GM23338 (cell line): ENCODE measurements at regions not wholly inside any gene's neighbourhood (a gene's known extent, or its start where the extent isn't known, plus 50 kb on each side); places are given as distances from the start of the nearest gene placed in this dataset.

Experiments
- ATAC-seq: fragments of 200-7000 bp; cut with Tn5 transposase; 3 replicates; pipeline ENCODE4 v1.9.1; 2020
- DNase-seq: peaks from one replicate; pipeline ENCODE4 v3.0.0-alpha.2; 2015; ENCODE audit warnings: low spot score
- H2AFZ ChIP-seq: fragments of 200-600 bp; sonication (generic); 2 replicates; pipeline ENCODE4 v1.8.0; 2016; ENCODE audit warnings: antibody characterized with exemption, mild to moderate bottlenecking, moderate library complexity
- H3F3A ChIP-seq: fragments of 200-600 bp; sonication (generic); replicated peaks from 2 replicates; pipeline ENCODE4 v1.8.0; 2017; ENCODE audit warnings: antibody characterized with exemption, mixed run types, low read depth
- H3K27ac ChIP-seq: fragments of 200-600 bp; sonication (generic); 2 replicates; pipeline ENCODE4 v1.6.1; 2016; ENCODE audit warnings: low read depth
- H3K27me3 ChIP-seq: fragments of 200-600 bp; sonication (generic); 2 replicates; pipeline ENCODE4 v1.8.0; 2016; ENCODE audit warnings: mild to moderate bottlenecking, mixed run types, moderate library complexity; ENCODE audit not compliant: insufficient read depth
- H3K36me3 ChIP-seq: fragments of 200-600 bp; sonication (generic); 2 replicates; pipeline ENCODE4 v1.8.0; 2016; ENCODE audit warnings: mild to moderate bottlenecking; ENCODE audit not compliant: insufficient read depth
- H3K4me1 ChIP-seq: fragments of 200-600 bp; sonication (generic); 2 replicates; pipeline ENCODE4 v1.8.0; 2016; ENCODE audit warnings: mild to moderate bottlenecking, moderate library complexity; ENCODE audit not compliant: insufficient read depth
- H3K4me2 ChIP-seq: fragments of 200-600 bp; sonication (generic); 2 replicates; pipeline ENCODE4 v1.7.1; 2017; ENCODE audit warnings: mixed run types
- H3K4me3 ChIP-seq: fragments of 200-600 bp; sonication (generic); 2 replicates; pipeline ENCODE4 v1.6.1; 2016; ENCODE audit warnings: mixed run types
- H3K79me2 ChIP-seq: fragments of 200-600 bp; sonication (generic); replicated peaks from 2 replicates; pipeline ENCODE4 v1.8.0; 2017; ENCODE audit warnings: mild to moderate bottlenecking; ENCODE audit not compliant: insufficient read depth
- H3K9me2 ChIP-seq: fragments of 200-600 bp; sonication (generic); 2 replicates; pipeline ENCODE4 v1.8.0; 2017; ENCODE audit not compliant: insufficient read depth
- H4K20me1 ChIP-seq: fragments of 200-600 bp; sonication (generic); replicated peaks from 2 replicates; pipeline ENCODE4 v1.8.0; 2017; ENCODE audit warnings: mild to moderate bottlenecking; ENCODE audit not compliant: insufficient read depth
- H3K27ac Mint-ChIP-seq: 2 replicates; pipeline ENCODE4 v1.8.0; 2020; ENCODE audit warnings: inconsistent platforms, mild to moderate bottlenecking, moderate library complexity, mixed read lengths
- H3K27me3 Mint-ChIP-seq: 3 replicates; pipeline ENCODE4 v1.8.0; 2022; ENCODE audit warnings: low read depth, mild to moderate bottlenecking, moderate library complexity, mixed read lengths, inconsistent platforms; ENCODE audit not compliant: insufficient read depth, poor library complexity
- H3K36me3 Mint-ChIP-seq: 3 replicates; pipeline ENCODE4 v1.8.0; 2021; ENCODE audit warnings: low read depth, mild to moderate bottlenecking, inconsistent platforms, moderate library complexity, mixed read lengths
- H3K4me1 Mint-ChIP-seq: 3 replicates; pipeline ENCODE4 v1.8.0; 2020; ENCODE audit warnings: mild to moderate bottlenecking, inconsistent platforms, mixed read lengths
- H3K4me3 Mint-ChIP-seq: 3 replicates; pipeline ENCODE4 v1.8.0; 2021; ENCODE audit warnings: moderate library complexity, mild to moderate bottlenecking, inconsistent platforms, mixed read lengths
- H3K9me3 Mint-ChIP-seq: 3 replicates; pipeline ENCODE4 v1.8.0; 2020; ENCODE audit warnings: moderate library complexity, mild to moderate bottlenecking, inconsistent platforms, mixed read lengths
- CREB1 ChIP-seq: fragments of 250-450 bp; sonication (Bioruptor Pico); IDR thresholded peaks from 2 replicates; pipeline ENCODE4 v1.5.0; 2020; ENCODE audit warnings: low read depth, mild to moderate bottlenecking, moderate library complexity
- EZH2 ChIP-seq: fragments of 200-600 bp; sonication (generic); IDR thresholded peaks from one replicate; pipeline ENCODE4 v1.8.0; 2017; ENCODE audit warnings: antibody characterized with exemption, mild to moderate bottlenecking, low read depth; ENCODE audit not compliant: unreplicated experiment
- EZH2phosphoT487 ChIP-seq: fragments of 200-600 bp; sonication (generic); IDR thresholded peaks from one replicate; pipeline ENCODE4 v1.8.1; 2018; ENCODE audit warnings: antibody characterized with exemption; ENCODE audit not compliant: unreplicated experiment
- JUNB ChIP-seq: IDR thresholded peaks from one replicate; pipeline ENCODE4 v1.6.1; 2016; ENCODE audit warnings: antibody characterized with exemption; ENCODE audit not compliant: unreplicated experiment
- NANOG ChIP-seq: IDR thresholded peaks from 2 replicates; pipeline ENCODE4 v1.6.1; 2016; ENCODE audit warnings: antibody characterized with exemption, borderline replicate concordance
- POLR2AphosphoS5 ChIP-seq: IDR thresholded peaks from 2 replicates; pipeline ENCODE4 v1.6.1; 2016; ENCODE audit warnings: antibody characterized with exemption, low read depth
- STAT1 ChIP-seq: IDR thresholded peaks from one replicate; pipeline ENCODE4 v1.6.1; 2016; ENCODE audit warnings: antibody characterized with exemption; ENCODE audit not compliant: unreplicated experiment
- ZNF114 ChIP-seq: fragments of 250-450 bp; sonication (Bioruptor Pico); IDR thresholded peaks from 2 replicates; pipeline ENCODE4 v1.5.0; 2020; ENCODE audit warnings: mild to moderate bottlenecking, moderate library complexity
- ZNF331 ChIP-seq: fragments of 250-450 bp; sonication (Bioruptor Pico); IDR thresholded peaks from 2 replicates; pipeline ENCODE4 v1.5.0; 2020; ENCODE audit warnings: low read depth, mild to moderate bottlenecking, moderate library complexity
- TF ChIP-seq, protein P1 (sequence below): fragments of 250-450 bp; sonication (Bioruptor Pico); IDR thresholded peaks from 2 replicates; pipeline ENCODE4 v1.5.0; 2020; ENCODE audit warnings: mild to moderate bottlenecking, moderate library complexity
- TF ChIP-seq, protein P2 (sequence below): IDR thresholded peaks from 2 replicates; pipeline ENCODE4 v1.6.1; 2016; ENCODE audit warnings: antibody characterized with exemption
- TF ChIP-seq, protein P3 (sequence below), 2 experiments: fragments of 200-600 bp in 1 of 2; sonication (generic) in 1 of 2; conservative IDR thresholded peaks; 2 replicates each; pipeline versions ENCODE4 v1.5.1 to v1.6.1; 2016 to 2017; ENCODE audit warnings: antibody characterized with exemption in 2 of 2, low read depth in 2 of 2, mild to moderate bottlenecking in 2 of 2, moderate library complexity in 1 of 2
- TF ChIP-seq, protein P4 (sequence below): IDR thresholded peaks from one replicate; pipeline ENCODE4 v1.6.1; 2018; ENCODE audit warnings: antibody characterized with exemption; ENCODE audit not compliant: unreplicated experiment

DNA sequence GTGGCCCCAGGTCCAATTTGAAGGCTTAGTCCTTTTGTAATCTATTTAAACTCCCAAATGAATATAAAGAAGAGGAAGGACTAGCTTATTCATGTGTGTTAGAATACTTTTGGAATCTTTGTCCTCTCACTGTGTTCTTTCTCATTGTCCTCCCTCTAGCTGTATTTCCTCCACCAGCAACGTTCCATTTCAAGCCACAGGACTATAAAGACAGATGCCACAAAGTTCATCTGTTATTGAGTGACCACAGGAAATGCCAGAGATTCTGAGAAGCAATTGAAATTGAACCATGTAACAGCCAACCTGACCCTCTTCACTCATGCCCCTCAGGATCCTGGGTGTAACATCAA, 336.6 kb upstream of the API5 start:
- ATAC-seq: no peak

More for the DNA sequence above, 336.6 kb upstream of the API5 start:
- TF ChIP-seq, protein P1, sequence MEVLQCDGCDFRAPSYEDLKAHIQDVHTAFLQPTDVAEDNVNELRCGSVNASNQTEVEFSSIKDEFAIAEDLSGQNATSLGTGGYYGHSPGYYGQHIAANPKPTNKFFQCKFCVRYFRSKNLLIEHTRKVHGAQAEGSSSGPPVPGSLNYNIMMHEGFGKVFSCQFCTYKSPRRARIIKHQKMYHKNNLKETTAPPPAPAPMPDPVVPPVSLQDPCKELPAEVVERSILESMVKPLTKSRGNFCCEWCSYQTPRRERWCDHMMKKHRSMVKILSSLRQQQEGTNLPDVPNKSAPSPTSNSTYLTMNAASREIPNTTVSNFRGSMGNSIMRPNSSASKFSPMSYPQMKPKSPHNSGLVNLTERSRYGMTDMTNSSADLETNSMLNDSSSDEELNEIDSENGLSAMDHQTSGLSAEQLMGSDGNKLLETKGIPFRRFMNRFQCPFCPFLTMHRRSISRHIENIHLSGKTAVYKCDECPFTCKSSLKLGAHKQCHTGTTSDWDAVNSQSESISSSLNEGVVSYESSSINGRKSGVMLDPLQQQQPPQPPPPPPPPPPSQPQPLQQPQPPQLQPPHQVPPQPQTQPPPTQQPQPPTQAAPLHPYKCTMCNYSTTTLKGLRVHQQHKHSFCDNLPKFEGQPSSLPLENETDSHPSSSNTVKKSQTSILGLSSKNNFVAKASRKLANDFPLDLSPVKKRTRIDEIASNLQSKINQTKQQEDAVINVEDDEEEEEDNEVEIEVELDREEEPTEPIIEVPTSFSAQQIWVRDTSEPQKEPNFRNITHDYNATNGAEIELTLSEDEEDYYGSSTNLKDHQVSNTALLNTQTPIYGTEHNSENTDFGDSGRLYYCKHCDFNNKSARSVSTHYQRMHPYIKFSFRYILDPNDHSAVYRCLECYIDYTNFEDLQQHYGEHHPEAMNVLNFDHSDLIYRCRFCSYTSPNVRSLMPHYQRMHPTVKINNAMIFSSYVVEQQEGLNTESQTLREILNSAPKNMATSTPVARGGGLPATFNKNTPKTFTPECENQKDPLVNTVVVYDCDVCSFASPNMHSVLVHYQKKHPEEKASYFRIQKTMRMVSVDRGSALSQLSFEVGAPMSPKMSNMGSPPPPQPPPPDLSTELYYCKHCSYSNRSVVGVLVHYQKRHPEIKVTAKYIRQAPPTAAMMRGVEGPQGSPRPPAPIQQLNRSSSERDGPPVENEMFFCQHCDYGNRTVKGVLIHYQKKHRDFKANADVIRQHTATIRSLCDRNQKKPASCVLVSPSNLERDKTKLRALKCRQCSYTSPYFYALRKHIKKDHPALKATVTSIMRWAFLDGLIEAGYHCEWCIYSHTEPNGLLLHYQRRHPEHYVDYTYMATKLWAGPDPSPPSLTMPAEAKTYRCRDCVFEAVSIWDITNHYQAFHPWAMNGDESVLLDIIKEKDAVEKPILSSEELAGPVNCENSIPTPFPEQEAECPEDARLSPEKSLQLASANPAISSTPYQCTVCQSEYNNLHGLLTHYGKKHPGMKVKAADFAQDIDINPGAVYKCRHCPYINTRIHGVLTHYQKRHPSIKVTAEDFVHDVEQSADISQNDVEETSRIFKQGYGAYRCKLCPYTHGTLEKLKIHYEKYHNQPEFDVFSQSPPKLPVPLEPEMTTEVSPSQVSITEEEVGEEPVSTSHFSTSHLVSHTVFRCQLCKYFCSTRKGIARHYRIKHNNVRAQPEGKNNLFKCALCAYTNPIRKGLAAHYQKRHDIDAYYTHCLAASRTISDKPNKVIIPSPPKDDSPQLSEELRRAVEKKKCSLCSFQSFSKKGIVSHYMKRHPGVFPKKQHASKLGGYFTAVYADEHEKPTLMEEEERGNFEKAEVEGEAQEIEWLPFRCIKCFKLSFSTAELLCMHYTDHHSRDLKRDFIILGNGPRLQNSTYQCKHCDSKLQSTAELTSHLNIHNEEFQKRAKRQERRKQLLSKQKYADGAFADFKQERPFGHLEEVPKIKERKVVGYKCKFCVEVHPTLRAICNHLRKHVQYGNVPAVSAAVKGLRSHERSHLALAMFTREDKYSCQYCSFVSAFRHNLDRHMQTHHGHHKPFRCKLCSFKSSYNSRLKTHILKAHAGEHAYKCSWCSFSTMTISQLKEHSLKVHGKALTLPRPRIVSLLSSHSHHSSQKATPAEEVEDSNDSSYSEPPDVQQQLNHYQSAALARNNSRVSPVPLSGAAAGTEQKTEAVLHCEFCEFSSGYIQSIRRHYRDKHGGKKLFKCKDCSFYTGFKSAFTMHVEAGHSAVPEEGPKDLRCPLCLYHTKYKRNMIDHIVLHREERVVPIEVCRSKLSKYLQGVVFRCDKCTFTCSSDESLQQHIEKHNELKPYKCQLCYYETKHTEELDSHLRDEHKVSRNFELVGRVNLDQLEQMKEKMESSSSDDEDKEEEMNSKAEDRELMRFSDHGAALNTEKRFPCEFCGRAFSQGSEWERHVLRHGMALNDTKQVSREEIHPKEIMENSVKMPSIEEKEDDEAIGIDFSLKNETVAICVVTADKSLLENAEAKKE (CRISPR knock-in tag): no peak
- TF ChIP-seq EZH2phosphoT487: no peak
- TF ChIP-seq, protein P2, sequence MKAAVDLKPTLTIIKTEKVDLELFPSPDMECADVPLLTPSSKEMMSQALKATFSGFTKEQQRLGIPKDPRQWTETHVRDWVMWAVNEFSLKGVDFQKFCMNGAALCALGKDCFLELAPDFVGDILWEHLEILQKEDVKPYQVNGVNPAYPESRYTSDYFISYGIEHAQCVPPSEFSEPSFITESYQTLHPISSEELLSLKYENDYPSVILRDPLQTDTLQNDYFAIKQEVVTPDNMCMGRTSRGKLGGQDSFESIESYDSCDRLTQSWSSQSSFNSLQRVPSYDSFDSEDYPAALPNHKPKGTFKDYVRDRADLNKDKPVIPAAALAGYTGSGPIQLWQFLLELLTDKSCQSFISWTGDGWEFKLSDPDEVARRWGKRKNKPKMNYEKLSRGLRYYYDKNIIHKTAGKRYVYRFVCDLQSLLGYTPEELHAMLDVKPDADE: no peak
- TF ChIP-seq EZH2: no peak
- no peak for TF ChIP-seq STAT1
- TF ChIP-seq, protein P3, sequence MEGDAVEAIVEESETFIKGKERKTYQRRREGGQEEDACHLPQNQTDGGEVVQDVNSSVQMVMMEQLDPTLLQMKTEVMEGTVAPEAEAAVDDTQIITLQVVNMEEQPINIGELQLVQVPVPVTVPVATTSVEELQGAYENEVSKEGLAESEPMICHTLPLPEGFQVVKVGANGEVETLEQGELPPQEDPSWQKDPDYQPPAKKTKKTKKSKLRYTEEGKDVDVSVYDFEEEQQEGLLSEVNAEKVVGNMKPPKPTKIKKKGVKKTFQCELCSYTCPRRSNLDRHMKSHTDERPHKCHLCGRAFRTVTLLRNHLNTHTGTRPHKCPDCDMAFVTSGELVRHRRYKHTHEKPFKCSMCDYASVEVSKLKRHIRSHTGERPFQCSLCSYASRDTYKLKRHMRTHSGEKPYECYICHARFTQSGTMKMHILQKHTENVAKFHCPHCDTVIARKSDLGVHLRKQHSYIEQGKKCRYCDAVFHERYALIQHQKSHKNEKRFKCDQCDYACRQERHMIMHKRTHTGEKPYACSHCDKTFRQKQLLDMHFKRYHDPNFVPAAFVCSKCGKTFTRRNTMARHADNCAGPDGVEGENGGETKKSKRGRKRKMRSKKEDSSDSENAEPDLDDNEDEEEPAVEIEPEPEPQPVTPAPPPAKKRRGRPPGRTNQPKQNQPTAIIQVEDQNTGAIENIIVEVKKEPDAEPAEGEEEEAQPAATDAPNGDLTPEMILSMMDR (conservative IDR thresholded peaks at IDR 0.05; ENCODE audit: low read depth in 2 of 2): no peak
- TF ChIP-seq NANOG: no peak
- no peak for TF ChIP-seq ZNF331 (CRISPR knock-in tag)
- TF ChIP-seq POLR2AphosphoS5: no peak
- TF ChIP-seq CREB1 (CRISPR knock-in tag): no peak
- TF ChIP-seq, protein P4, sequence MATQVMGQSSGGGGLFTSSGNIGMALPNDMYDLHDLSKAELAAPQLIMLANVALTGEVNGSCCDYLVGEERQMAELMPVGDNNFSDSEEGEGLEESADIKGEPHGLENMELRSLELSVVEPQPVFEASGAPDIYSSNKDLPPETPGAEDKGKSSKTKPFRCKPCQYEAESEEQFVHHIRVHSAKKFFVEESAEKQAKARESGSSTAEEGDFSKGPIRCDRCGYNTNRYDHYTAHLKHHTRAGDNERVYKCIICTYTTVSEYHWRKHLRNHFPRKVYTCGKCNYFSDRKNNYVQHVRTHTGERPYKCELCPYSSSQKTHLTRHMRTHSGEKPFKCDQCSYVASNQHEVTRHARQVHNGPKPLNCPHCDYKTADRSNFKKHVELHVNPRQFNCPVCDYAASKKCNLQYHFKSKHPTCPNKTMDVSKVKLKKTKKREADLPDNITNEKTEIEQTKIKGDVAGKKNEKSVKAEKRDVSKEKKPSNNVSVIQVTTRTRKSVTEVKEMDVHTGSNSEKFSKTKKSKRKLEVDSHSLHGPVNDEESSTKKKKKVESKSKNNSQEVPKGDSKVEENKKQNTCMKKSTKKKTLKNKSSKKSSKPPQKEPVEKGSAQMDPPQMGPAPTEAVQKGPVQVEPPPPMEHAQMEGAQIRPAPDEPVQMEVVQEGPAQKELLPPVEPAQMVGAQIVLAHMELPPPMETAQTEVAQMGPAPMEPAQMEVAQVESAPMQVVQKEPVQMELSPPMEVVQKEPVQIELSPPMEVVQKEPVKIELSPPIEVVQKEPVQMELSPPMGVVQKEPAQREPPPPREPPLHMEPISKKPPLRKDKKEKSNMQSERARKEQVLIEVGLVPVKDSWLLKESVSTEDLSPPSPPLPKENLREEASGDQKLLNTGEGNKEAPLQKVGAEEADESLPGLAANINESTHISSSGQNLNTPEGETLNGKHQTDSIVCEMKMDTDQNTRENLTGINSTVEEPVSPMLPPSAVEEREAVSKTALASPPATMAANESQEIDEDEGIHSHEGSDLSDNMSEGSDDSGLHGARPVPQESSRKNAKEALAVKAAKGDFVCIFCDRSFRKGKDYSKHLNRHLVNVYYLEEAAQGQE: no peak
- no peak for TF ChIP-seq JUNB
- TF ChIP-seq ZNF114 (CRISPR knock-in tag): no peak
- no peak overlapping the region for H3K4me3 Mint-ChIP-seq
- H3K4me1 ChIP-seq: no peaks in the 10 kb centered on the region
- H3K4me3 ChIP-seq: no peak overlapping the region
- H3K27me3 Mint-ChIP-seq: peaks cover 2% of the 10 kb centered on the region
- no peak overlapping the region for H2AFZ ChIP-seq
- no peaks in the 10 kb centered on the region for H3F3A ChIP-seq
- H3K4me2 ChIP-seq: no peak overlapping the region
- H3K9me3 Mint-ChIP-seq: peaks cover 100% of the 10 kb centered on the region
- no peaks in the 10 kb centered on the region for H3K79me2 ChIP-seq
- DNase-seq: no peak
- H3K27ac ChIP-seq: no peak overlapping the region
- H3K9me2 ChIP-seq: no peaks in the 10 kb centered on the region
- H3K36me3 Mint-ChIP-seq: peaks cover 19% of the 10 kb centered on the region; the same call in 1 of the 3 replicates
- no peaks in the 10 kb centered on the region for H3K4me1 Mint-ChIP-seq
- H3K27me3 ChIP-seq: no peaks in the 10 kb centered on the region
- no peaks in the 10 kb centered on the region; the same call in none of the 2 replicates for H3K36me3 ChIP-seq
- H3K27ac Mint-ChIP-seq: no peak overlapping the region
- no peaks in the 10 kb centered on the region for H4K20me1 ChIP-seq
